ENCODE measurements at regions not wholly inside any gene's neighbourhood (a gene's known extent, or its start where the extent isn't known, plus 50 kb on each side); places are given as distances from the start of the nearest gene placed in this dataset.

DNA sequence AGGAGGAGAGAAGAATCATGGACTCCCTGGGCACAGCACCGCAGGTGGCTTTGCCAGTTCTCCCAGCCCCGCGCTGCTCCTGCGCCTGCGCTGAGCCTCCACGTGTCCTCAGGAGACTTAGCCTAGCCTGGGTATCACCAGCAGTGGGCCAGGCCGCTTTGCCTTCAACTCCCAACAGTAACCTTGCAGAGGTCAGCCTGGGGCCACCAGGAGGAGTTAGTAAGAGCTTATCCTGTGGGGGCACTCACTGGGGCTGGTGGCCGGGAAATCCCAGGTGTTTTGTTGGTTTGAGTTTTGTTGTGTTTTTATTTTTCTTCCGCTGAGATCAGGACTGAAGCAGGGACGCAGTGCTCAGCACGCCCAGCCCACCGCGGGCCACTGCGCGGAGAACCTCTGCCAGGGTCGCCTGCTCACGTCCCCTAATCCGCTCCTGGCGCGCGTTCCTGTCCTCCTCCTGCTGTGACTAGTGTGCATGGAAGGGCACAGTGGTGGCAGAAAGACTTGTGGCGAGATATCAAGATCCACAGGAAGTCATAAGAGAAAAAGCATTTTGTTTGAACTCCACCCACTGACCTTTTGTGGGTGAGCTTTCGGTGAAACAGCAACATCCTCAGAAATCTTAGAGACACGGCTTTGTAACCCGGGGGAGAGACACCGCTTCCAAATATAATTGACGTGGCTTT, 207.4 kb upstream of the RFC3 start:
- no peaks in the 10 kb centered on the region for H3K9me3 ChIP-seq (ENCODE audit: control insufficient read depth, low read depth, low read length)
- no peaks in the 10 kb centered on the region for H3K23me2 ChIP-seq (ENCODE audit: insufficient read length, low read depth, low read length, poor library complexity, severe bottlenecking)
- no peak overlapping the region for H3K18ac ChIP-seq (ENCODE audit: insufficient read length, low read depth, low read length)
- H3K79me1 ChIP-seq (ENCODE audit: insufficient read depth, low read depth, low read length, poor library complexity, severe bottlenecking), result no peaks in the 10 kb centered on the region
- no peak overlapping the region for H4K5ac ChIP-seq (ENCODE audit: insufficient read length, low read depth, low read length)
- TF ChIP-seq, protein P1, sequence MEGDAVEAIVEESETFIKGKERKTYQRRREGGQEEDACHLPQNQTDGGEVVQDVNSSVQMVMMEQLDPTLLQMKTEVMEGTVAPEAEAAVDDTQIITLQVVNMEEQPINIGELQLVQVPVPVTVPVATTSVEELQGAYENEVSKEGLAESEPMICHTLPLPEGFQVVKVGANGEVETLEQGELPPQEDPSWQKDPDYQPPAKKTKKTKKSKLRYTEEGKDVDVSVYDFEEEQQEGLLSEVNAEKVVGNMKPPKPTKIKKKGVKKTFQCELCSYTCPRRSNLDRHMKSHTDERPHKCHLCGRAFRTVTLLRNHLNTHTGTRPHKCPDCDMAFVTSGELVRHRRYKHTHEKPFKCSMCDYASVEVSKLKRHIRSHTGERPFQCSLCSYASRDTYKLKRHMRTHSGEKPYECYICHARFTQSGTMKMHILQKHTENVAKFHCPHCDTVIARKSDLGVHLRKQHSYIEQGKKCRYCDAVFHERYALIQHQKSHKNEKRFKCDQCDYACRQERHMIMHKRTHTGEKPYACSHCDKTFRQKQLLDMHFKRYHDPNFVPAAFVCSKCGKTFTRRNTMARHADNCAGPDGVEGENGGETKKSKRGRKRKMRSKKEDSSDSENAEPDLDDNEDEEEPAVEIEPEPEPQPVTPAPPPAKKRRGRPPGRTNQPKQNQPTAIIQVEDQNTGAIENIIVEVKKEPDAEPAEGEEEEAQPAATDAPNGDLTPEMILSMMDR (conservative IDR thresholded peaks at IDR 0.05), result 0 out of 3 replicates have a peak, but pooled peaks have one; percentile 21
- Mint-ChIP-seq H3K4me1 (peaks cover 34 to 39% of the 10 kb centered on the region in 2 experiments), H3K27me3 (ENCODE audit: low read depth) (no peaks in the 10 kb centered on the region), H3K4me3 (no peak overlapping the region), H3K27ac (peak overlapping the region in 2 of 3 experiments; percentile 30 to 33; a peak in 4 of 7 replicates), H3K9me3 (no peaks in the 10 kb centered on the region; a peak in 2 of 5 replicates), H3K36me3 (ENCODE audit: insufficient read depth in 1 of 3, low read depth in 3 of 3) (no peaks in the 10 kb centered on the region; a peak in 1 of 7 replicates)
- no peak overlapping the region for H2BK15ac ChIP-seq (ENCODE audit: low read depth, low read length)
- no peak overlapping the region for H3K27ac ChIP-seq (ENCODE audit: insufficient read length, low read depth, low read length)
- H3K27me3 ChIP-seq (ENCODE audit: insufficient read depth, low read length), result no peaks in the 10 kb centered on the region
- H2BK20ac ChIP-seq (ENCODE audit: low read depth, low read length, poor library complexity, severe bottlenecking), result no peak overlapping the region
- H3K56ac ChIP-seq (ENCODE audit: insufficient read length, low read depth, low read length), result no peak overlapping the region
- no peak overlapping the region for H3T11ph ChIP-seq (ENCODE audit: low read length)
- no peak overlapping the region for H4K91ac ChIP-seq (ENCODE audit: insufficient read length, low read depth, low read length)
- no peak overlapping the region for H3K9ac ChIP-seq (ENCODE audit: extremely low read depth, insufficient read length, low read length)
- H3K23ac ChIP-seq (ENCODE audit: insufficient read length, low read depth, low read length), result no peak overlapping the region
- H2BK120ac ChIP-seq (ENCODE audit: low read depth, low read length, poor library complexity, severe bottlenecking), result no peak overlapping the region
- no CpG with 5 or more reads among the region's 27 CpGs for WGBS (ENCODE audit: extremely low coverage, insufficient read length, low lambda C conversion rate)
- H2AFZ ChIP-seq (ENCODE audit: low read length), result no peak overlapping the region
- H2AK5ac ChIP-seq (ENCODE audit: insufficient read length, low read length), result no peak overlapping the region
- H3K79me2 ChIP-seq (ENCODE audit: insufficient read depth, low read length), result no peaks in the 10 kb centered on the region
- peak; percentile 84 for DNase-seq
- no peak overlapping the region for H3K4me2 ChIP-seq (ENCODE audit: insufficient read depth, insufficient read length, low read length)
- H2BK12ac ChIP-seq (ENCODE audit: insufficient read length, low read depth, low read length), result no peak overlapping the region
- no peak overlapping the region for H4K8ac ChIP-seq (replicated peaks; ENCODE audit: insufficient read length, low read depth, low read length)
- H4K20me1 ChIP-seq (ENCODE audit: control insufficient read depth, insufficient read depth, insufficient read length), result no peaks in the 10 kb centered on the region
- no peaks in the 10 kb centered on the region; the same call in 1 of the 2 replicates for H3K4me1 ChIP-seq (ENCODE audit: insufficient read depth, low read length)
- H3K4ac ChIP-seq (ENCODE audit: low read depth, low read length), result no peak overlapping the region
- no peak overlapping the region for H3K14ac ChIP-seq (ENCODE audit: insufficient read depth, low read length)
- H2BK5ac ChIP-seq (ENCODE audit: insufficient read length, low read length), result no peak overlapping the region
